ENCODE measurements at regions not wholly inside any gene's neighbourhood (a gene's known extent, or its start where the extent isn't known, plus 50 kb on each side); places are given as distances from the start of the nearest gene placed in this dataset.

DNA sequence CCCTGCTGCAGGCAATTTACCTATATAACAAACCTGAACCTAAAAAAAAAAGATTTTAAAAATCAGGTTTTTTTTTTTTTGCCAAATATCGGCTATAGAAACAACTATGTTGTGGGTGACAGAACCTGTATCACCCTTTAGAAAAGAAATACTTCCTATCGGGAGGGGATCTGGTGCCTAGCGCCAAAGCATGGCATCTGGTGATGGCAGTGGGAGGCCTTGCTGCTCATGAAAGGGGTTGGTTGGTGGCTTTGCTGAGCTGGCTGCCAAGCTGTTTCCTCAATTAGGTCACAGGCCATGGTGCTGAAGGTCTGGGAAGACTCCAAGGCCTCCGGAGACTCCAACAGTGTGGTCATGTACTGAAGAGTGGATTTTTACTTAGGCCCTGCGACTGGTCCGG, 328.5 kb downstream of the KLF5 start:
- TF ChIP-seq, protein P1, sequence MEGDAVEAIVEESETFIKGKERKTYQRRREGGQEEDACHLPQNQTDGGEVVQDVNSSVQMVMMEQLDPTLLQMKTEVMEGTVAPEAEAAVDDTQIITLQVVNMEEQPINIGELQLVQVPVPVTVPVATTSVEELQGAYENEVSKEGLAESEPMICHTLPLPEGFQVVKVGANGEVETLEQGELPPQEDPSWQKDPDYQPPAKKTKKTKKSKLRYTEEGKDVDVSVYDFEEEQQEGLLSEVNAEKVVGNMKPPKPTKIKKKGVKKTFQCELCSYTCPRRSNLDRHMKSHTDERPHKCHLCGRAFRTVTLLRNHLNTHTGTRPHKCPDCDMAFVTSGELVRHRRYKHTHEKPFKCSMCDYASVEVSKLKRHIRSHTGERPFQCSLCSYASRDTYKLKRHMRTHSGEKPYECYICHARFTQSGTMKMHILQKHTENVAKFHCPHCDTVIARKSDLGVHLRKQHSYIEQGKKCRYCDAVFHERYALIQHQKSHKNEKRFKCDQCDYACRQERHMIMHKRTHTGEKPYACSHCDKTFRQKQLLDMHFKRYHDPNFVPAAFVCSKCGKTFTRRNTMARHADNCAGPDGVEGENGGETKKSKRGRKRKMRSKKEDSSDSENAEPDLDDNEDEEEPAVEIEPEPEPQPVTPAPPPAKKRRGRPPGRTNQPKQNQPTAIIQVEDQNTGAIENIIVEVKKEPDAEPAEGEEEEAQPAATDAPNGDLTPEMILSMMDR (IDR thresholded peaks at IDR 0.05; ENCODE audit: low read length) = no peak
- TF ChIP-seq EZH2 (IDR thresholded peaks at IDR 0.05; ENCODE audit: borderline replicate concordance, low read length) = no peak
